Pancreas (tissue), 10 donors: ENCODE measurements at regions not wholly inside any gene's neighbourhood (a gene's known extent, or its start where the extent isn't known, plus 50 kb on each side); places are given as distances from the start of the nearest gene placed in this dataset.
"Not testable (repeated sequence)": the region's sequence is repeated elsewhere in the genome, so short reads cannot be mapped to it uniquely, and the experiment has no call there.

Source experiments
- ATAC-seq, 4 donors: fragments of 200-7000 bp; cut with Tn5 transposase; one replicate each; pipeline versions ENCODE4 v1.8.0 to v1.9.1; 2020; ENCODE audit warnings: mild to moderate bottlenecking in 4 of 4, moderate library complexity in 4 of 4
- DNase-seq, 6 donors: peaks; one replicate each; pipeline ENCODE4 v3.0.0-alpha.2; 2020
- FAIRE-seq: peaks from 2 replicates; lab custom pipeline; 2012; peaks lifted over from hg19 to GRCh38; lab: Jason Lieb, UNC
- H3K27ac ChIP-seq, 4 donors: fragments of 200-600 bp; sonication (generic); 1 replicate in 3 of 4; 2 replicates in 1 of 4; pipeline versions ENCODE4 v1.5.0 to v1.8.0; 2020
- H3K27me3 ChIP-seq, 4 donors: fragments of 200-600 bp; one replicate each; pipeline ENCODE4 v1.8.0; 2021
- H3K36me3 ChIP-seq, 3 donors: fragments of 200-600 bp; sonication (generic) in 1 of 3; one replicate each; pipeline versions ENCODE4 v1.5.0 to v1.8.0; 2020 to 2021
- H3K4me1 ChIP-seq, 3 donors: fragments of 200-600 bp; one replicate each; pipeline ENCODE4 v1.8.0; 2021
- H3K4me3 ChIP-seq, 4 donors: fragments of 200-600 bp; sonication (generic) in 2 of 4; one replicate each; pipeline versions ENCODE4 v1.5.0 to v1.8.0; 2020 to 2021
- H3K9me3 ChIP-seq, 4 donors: fragments of 200-600 bp; one replicate each; pipeline ENCODE4 v1.8.0; 2021
- WGBS, 2 donors: extraction: QIAGEN DNeasy Blood & Tissue Kit; methylation state at CpG; one replicate each; pipeline ENCODE4 v1.1.7; 2013; 5-methylcytosine and 5-hydroxymethylcytosine counted together
- intact Hi-C, 3 donors: fragments of 100-400 bp; cut with DNase I; formaldehyde crosslinking; loops; one replicate each; pipeline versions ENCODE4 v1.11.1 to v1.14.2; 2022
- TF ChIP-seq, protein P1 (sequence below), 4 donors: fragments of 200-600 bp; sonication (generic) in 3 of 4; IDR thresholded peaks; one replicate each; pipeline versions ENCODE4 v1.5.0 to v1.8.0; 2021; ENCODE audit warnings: antibody characterized with exemption in 4 of 4
- donor health status: healthy with polysubstance abuse.
- donor health status: DM: no; HTN: no; CAD: no; lungs with moderate emphysema.
- donor health status: DM: no; HTN: no; CAD: no.
- donor health status: control.
- donor health status: control.
- donor health status: Bipolar disorder and iron deficiency.
- donor health status: DM: yes; HTN: yes; CAD: no.
- donor health status: DM: no; HTN: no; CAD: no.
- donor health status: DM: no; HTN: no; CAD: no.
- donor health status: DM: yes; HTN: yes; CAD: no.

DNA sequence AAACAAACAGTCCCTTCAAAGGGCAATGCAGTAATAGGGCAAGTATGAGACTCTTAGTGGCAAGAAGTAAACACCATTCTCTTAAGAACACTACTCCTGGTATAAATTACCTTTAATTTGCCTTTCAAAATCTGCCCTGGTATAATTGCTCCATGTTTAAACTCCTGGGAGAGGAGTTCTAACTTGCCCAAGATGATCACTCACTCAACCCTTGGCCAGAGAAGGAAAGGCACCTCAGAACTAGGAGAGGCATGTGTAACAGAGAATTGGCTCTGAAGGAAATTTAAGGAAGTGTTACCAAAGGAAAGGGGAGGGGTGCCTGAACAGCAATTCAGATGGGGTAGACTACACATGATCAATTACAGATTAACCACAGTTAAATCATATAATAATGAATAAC is 1173.6 kb upstream of the SORCS1 start:
- H3K27me3 ChIP-seq = no peaks in the 10 kb centered on the region
- H3K4me1 ChIP-seq = no peaks in the 10 kb centered on the region
- H3K36me3 ChIP-seq = no peaks in the 10 kb centered on the region
- FAIRE-seq (no peak), DNase-seq (no peak), ATAC-seq (no peak)
- no peak overlapping the region for H3K27ac ChIP-seq
- intact Hi-C loops = no loop called here
- H3K4me3 ChIP-seq = no peak overlapping the region
- H3K9me3 ChIP-seq = no peaks in the 10 kb centered on the region
- TF ChIP-seq, protein P1, sequence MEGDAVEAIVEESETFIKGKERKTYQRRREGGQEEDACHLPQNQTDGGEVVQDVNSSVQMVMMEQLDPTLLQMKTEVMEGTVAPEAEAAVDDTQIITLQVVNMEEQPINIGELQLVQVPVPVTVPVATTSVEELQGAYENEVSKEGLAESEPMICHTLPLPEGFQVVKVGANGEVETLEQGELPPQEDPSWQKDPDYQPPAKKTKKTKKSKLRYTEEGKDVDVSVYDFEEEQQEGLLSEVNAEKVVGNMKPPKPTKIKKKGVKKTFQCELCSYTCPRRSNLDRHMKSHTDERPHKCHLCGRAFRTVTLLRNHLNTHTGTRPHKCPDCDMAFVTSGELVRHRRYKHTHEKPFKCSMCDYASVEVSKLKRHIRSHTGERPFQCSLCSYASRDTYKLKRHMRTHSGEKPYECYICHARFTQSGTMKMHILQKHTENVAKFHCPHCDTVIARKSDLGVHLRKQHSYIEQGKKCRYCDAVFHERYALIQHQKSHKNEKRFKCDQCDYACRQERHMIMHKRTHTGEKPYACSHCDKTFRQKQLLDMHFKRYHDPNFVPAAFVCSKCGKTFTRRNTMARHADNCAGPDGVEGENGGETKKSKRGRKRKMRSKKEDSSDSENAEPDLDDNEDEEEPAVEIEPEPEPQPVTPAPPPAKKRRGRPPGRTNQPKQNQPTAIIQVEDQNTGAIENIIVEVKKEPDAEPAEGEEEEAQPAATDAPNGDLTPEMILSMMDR (IDR thresholded peaks at IDR 0.05) = no peak

DNA sequence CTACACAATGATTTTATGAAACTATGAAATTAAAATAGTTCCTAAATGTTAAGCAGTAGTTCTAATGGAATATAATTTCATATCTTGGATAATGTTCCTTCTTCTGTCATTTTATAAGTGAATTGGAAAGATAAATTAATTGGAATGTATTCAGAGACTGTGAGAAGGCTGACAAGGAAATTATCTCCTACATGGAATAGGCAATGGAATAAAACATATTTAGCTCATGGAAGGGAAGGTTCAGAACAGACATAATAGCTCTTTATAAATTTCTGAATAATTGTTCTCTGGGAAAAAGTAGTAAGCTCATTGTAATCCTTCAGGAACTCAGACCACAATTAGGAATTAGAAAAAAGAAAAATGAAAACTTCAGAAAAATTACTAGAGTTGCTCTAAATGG is 1172.3 kb upstream of the SORCS1 start:
- TF ChIP-seq, protein P1 (IDR thresholded peaks at IDR 0.05) = no peak
- DNase-seq (no peak), FAIRE-seq (no peak), ATAC-seq (no peak)
- Histone ChIP-seq H3K4me1 (no peaks in the 10 kb centered on the region), H3K27me3 (no peaks in the 10 kb centered on the region), H3K9me3 (no peaks in the 10 kb centered on the region), H3K4me3 (no peak overlapping the region), H3K27ac (no peak overlapping the region), H3K36me3 (no peaks in the 10 kb centered on the region)
- intact Hi-C loops = no loop called here

DNA sequence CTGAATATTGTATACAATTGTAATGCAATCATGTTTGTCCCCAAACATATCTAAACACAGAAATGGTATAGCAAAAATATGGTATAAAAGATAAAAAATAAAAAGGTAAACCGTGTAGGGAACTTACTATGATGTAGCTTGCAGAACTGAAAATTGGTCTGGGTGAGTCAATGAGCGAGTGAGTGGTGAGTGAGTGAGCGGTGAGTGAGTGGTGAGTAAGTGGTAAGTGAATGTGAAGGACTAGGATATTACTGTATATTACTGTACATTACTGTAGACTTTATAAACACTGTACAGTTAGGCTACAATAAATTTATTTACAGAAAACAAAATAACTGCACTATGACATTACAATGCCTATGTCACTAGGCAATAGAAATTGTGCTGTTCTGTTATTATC is 1163.2 kb upstream of the SORCS1 start:
- 71 to 84% methylated on average over 3 of the region's 3 CpGs for WGBS, 2 donors
- Histone ChIP-seq H3K9me3 (no peaks in the 10 kb centered on the region), H3K36me3 (no peaks in the 10 kb centered on the region), H3K4me3 (no peak overlapping the region), H3K27me3 (no peaks in the 10 kb centered on the region), H3K4me1 (no peaks in the 10 kb centered on the region), H3K27ac (no peak overlapping the region)
- ATAC-seq = no peak
- intact Hi-C loops = no loop called here
- no peak for FAIRE-seq
- TF ChIP-seq, protein P1 (IDR thresholded peaks at IDR 0.05) = no peak
- DNase-seq = no peak

DNA sequence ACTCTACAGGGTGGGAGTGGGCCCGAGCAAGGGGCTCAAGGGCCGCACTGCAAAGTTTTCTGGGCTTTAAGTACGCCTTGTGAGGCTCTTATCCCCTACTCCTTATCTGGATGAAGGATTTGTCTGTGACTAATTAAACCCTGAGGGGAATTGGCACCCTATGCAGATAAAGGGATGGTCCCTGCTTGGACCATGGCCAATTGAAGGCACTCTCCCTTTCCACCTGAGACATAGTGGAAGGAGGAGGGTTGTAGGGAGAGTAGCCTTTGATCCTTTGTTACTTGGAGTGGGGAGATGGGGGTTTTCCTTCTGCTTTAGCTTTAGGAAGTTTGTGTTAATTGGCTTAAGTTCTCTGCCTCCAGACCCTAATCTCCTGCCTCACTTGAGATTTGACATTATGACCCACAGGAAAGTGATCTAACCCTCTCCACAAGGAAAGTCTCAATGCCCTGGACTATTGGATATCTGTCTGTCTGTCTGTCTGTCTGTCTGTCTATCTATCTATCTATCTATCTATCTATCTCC is 1158.8 kb upstream of the SORCS1 start:
- Histone ChIP-seq H3K36me3 (no peaks in the 10 kb centered on the region), H3K9me3 (no peaks in the 10 kb centered on the region), H3K27me3 (no peaks in the 10 kb centered on the region), H3K4me1 (no peaks in the 10 kb centered on the region), H3K27ac (no peak overlapping the region), H3K4me3 (no peak overlapping the region)
- TF ChIP-seq, protein P1 (IDR thresholded peaks at IDR 0.05) = no peak
- no peak for DNase-seq
- no peak for ATAC-seq
- 43 to 51% methylated on average over 3 of the region's 3 CpGs for WGBS, 2 donors
- FAIRE-seq = no peak
- intact Hi-C loops = no loop called here

DNA sequence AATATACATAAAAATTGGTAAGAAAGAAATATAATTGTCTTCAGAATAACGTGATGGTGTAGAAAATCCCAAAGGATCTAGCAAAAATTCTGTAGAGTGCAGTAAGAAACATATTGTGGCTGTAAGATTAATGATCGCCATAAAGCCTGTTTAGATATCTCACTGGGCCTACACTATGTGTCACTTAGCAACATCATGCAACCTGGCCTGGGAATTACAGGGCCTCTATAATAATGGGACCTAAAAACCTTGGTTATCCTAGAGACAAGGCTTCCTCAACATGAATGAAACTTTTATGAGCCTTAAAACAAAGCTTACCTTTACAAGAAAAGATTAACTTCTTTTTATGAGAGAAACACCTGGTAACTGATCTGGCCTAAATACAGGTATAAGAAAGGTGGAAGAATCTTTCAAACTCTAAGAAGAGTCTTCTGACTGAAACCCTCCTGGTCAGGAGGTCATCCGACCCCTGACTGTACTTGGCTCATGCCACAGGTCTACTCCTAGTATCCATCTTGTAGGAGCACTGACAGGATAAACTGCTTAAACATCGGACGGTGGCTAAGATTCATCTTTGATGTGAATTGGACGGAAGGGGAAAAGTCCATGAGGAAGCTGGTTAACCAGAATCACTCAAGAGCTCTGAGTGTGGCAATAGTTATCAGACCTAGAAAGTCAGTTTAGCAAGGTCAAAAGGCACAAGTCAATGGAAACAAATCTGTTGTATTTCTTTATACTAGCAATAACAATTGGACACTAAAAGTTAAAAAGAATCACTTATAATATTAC is 1155.1 kb upstream of the SORCS1 start:
- intact Hi-C loops = no loop called here
- WGBS, 2 donors = 74 to 85% methylated on average over 6 of the region's 6 CpGs
- no peaks in the 10 kb centered on the region for H3K27me3 ChIP-seq
- no peak overlapping the region for H3K27ac ChIP-seq
- TF ChIP-seq, protein P1 (IDR thresholded peaks at IDR 0.05) = no peak
- no peaks in the 10 kb centered on the region for H3K4me1 ChIP-seq
- ATAC-seq (no peak), FAIRE-seq (no peak), DNase-seq (no peak)
- no peak overlapping the region for H3K4me3 ChIP-seq
- no peaks in the 10 kb centered on the region for H3K9me3 ChIP-seq
- H3K36me3 ChIP-seq = no peaks in the 10 kb centered on the region

DNA sequence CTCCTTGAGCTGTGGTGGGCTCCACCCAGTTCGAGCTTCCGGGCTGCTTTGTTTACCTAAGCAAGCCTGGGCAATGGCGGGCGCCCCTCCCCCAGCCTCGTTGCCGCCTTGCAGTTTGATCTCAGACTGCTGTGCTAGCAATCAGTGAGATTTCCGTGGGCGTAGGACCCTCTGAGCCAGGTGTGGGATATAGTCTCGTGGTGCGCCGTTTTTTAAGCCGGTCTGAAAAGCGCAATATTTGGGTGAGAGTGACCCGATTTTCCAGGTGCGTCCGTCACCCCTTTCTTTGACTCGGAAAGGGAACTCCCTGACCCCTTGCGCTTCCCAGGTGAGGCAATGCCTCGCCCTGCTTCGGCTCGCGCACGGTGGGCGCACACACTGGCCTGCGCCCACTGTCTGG is 1151.1 kb upstream of the SORCS1 start:
- peak overlapping the region in 1 of 4 donors; percentile 12 for H3K4me3 ChIP-seq
- H3K27me3 ChIP-seq, ATAC-seq, intact Hi-C loops, FAIRE-seq, H3K9me3 ChIP-seq, H3K27ac ChIP-seq, DNase-seq, H3K36me3 ChIP-seq, H3K4me1 ChIP-seq: not testable (repeated sequence)
- 59 to 60% methylated on average over 13 to 18 of the region's 25 CpGs for WGBS, 2 donors
